DMS114 treated with DMSO at 0.1 percent for 48 hours (cell line): ENCODE measurements at regions not wholly inside any gene's neighbourhood (a gene's known extent, or its start where the extent isn't known, plus 50 kb on each side); places are given as distances from the start of the nearest gene placed in this dataset.

Experiments
- DNase-seq: peaks from one replicate; lab custom pipeline; 2025; ENCODE audit not compliant: unreplicated experiment; lab: John Stamatoyannopoulos, UW

- no peak for DNase-seq
Observed at GRCh38 chr3:55244247-55244646, 242.9 kb downstream of the WNT5A start.

- no peak for DNase-seq
Observed at GRCh38 chr3:55243678-55244077, 243.4 kb downstream of the WNT5A start.

- DNase-seq: no peak
Observed at GRCh38 chr3:55242921-55243320, 244.2 kb downstream of the WNT5A start.

- DNase-seq: no peak
Observed at GRCh38 chr3:55241098-55241497, 246.0 kb downstream of the WNT5A start.

DNA sequence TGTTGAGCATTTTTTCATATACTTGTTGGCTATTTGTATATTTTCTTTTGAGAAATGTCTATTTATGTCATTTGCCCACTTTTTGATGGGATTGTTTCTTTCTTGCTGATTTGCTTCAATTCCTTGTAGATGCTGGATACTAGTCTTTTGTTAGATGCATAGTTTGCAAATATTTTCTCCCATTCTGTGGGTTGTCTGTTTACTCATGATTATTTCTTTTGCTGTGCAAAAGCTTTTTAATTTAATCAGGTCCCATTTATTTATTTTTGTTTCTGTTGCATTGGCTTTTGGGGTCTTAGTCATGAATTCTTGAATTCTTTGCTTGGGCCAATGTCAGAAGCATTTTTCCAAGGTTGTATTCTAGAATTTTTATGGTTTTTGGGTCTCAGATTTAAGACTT lies 251.7 kb downstream of the WNT5A start:
- DNase-seq: no peak

- no peak for DNase-seq
Observed at GRCh38 chr3:55226696-55227095, 260.4 kb downstream of the WNT5A start.

DNA sequence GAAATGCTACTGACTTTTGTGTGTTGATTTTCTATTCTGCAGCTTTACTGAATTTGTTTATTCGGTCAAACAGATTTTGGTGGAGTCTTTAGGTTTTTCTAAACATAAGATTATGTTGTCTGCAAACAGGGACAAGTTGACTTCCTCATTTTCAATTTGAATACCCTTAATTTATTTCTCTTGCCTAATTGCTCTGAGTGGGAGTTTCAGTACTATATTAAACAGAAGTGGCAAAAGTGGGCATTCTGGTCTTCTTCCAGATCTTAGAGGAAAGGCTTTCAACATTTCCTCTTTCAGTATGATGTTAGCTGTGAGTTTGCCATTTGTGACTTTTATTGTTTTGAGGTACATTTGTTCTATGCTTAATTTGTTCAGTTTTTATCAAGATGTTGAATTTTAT lies 268.5 kb downstream of the WNT5A start:
- no peak for DNase-seq

DNA sequence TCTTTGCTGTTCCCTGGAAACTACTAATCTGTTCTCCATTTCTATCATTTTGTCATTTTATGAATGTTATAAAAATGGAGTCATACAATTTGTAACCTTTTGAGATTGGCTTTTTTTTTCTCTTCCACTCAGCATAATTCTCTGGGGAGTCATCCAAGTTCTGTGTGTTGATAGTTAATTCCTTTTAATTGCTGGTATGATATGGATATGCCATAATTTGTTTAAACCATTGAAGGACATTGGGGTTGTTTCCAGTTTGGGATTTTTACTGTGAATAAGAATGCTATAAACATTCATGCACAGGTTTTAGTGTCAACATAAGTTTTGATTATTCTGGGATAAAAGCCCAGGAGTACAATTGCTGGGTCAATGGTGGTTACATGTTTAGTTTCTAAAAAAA lies 279.4 kb downstream of the WNT5A start:
- DNase-seq: no peak

DNA sequence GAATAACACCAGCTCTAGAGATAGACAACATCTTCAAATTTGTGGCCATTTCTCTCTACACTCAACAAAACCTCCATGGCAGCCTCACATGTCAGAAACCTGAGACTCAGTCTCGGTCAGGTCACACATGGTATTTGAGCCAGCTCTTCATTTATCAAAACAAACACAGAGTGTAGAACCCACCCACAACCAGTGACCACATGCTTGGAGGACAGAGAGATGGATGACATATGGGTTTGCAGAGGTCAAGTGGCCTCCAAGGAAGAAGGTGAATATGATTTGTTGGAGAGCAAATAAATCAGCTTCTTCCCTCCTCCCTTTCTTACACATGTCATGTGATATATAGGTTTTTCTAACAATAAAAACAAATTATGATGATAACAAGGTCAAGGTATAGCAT lies 278.1 kb upstream of the LRTM1 start:
- DNase-seq: no peak

DNA sequence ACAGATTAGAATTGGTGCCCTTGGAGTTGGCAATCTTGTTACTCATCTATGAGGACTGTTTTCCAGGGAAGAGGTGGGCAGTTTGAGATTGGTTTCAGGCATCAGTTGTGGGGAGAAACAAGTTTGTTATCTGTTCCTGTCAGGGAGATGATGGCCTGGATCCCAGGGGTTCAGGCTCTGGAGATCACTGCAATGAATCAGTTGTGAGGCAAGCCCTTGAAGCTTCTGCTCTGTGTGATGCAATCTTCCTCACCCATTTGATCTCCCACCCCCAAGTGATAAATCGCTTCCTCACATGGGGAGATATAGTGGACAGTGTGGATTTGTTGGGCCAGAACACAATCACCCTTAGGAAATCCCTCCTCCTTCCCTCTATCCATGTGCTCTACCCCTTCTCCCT lies 276.6 kb upstream of the LRTM1 start:
- no peak for DNase-seq

DNA sequence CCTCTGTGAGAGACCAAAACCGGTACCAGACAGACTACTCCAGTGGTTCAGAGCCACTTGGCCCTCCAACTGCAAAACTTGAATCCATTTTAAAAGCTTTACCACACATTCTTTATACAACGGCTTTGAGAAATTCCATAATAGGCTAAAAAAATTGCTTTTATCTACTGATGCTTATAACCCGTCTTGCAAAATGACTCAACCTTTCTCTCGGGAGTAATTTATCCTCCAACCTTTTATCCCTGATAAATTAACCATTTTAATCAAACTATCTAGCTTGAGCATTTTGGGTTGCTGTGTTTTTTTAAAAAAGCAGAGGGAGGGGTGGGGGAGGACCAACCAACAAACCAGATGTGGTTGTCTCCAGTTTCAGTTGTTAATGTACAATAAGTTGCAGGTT lies 275.7 kb upstream of the LRTM1 start:
- no peak for DNase-seq

DNA sequence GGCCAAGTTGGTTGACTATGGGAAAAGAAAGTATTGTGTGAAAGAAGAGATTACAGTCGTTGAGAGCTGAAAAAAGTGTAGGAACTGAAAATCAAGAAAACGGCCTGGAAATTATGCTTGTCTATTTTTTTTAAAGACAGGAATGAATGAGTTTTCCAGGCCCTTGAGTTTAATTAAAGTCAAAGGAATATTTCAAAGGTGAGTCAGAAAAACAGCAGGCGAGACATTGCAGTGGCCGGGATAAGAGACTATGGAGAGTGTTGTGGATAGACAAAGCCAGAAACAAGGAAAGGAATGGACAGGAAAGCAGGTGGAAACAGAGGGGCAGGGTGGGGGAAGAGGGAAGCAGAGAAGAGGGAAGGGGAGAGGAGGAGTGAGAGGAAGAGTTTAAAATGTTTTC lies 275.1 kb upstream of the LRTM1 start:
- no peak for DNase-seq

GRCh38 chr3:55202326-55202725 lies 274.5 kb upstream of the LRTM1 start:
- DNase-seq: no peak

DNA sequence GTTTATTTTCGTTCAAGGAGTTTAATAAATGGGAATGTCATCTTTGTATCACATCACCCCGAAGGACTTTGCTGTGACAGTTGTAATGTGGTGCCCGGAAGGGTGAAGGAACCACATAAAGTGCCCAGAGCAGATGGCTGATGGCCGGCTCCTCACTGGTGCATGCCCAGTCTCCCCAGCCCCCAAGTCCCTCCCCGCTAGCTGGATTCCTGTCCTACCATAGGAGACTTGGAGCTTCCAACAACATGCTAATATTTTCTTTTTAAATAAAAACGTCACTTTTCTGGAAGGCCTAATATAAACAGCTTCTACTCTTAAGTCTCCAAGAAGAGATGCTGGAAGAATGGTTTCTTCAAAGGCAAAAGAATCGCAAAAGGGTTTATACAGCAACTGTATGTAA lies 273.9 kb upstream of the LRTM1 start:
- no peak for DNase-seq

DNA sequence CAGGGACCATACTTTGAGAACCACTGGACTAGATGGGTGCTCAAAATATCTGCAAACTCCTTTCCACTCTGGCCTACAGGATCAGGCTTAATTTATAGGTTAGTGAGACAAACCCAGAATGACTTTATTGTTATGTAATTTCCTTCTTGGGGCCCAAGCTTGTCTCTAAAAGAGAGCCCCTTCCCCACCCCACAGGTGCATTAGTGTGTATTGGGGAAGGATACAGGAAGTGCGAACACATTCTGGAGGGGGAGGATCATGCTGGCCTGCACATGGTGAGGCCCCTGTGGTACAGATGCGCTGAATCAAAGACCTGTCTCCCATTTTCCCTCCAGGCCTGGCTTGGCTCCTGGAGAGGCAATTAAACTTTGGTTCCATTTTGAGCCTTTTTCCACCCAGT lies 273.0 kb upstream of the LRTM1 start:
- DNase-seq: no peak

DNA sequence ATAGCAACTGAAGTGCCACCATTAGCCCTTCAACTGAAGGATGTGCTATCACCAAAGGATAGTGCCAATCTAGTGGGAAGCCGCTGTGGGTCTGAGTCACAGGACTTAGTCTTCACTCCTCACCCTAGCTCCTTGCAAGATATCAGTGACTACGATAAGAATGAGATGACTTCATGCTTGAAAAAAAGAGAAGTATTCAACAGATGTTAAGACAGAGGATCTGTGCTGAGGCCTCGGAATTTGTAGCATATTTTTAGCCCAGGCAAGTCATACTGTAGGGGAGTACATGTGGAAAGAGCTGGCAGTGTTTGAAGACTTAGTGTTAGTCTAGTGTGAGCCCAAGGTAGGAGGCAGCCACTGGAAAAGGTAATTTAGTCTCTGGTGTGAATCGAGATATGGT lies 270.7 kb upstream of the LRTM1 start:
- no peak for DNase-seq

DNA sequence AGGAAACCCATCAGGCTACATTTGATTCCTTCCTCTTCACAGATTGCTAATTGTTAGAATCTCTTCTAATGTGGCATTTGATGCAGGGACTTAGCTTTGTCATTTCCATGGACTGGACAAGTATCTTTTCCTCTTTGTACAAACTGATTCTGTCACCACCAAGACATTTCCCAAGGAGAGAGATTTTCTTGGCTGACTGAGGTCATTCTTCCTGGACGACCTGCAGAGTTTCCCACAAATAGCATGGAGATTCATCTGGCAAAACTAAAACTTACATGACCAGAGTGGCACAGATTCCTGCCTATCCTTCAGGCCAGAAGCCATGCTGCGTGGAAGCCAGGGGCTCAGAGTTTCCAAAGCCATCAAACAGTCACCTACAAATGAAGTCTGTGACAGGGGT lies 269.2 kb upstream of the LRTM1 start:
- no peak for DNase-seq

GRCh38 chr3:55196495-55196894 lies 268.6 kb upstream of the LRTM1 start:
- no peak for DNase-seq

GRCh38 chr3:55194376-55194775 lies 266.5 kb upstream of the LRTM1 start:
- DNase-seq: no peak

GRCh38 chr3:55191911-55192775 lies 264.3 kb upstream of the LRTM1 start:
- DNase-seq: no peak

DNA sequence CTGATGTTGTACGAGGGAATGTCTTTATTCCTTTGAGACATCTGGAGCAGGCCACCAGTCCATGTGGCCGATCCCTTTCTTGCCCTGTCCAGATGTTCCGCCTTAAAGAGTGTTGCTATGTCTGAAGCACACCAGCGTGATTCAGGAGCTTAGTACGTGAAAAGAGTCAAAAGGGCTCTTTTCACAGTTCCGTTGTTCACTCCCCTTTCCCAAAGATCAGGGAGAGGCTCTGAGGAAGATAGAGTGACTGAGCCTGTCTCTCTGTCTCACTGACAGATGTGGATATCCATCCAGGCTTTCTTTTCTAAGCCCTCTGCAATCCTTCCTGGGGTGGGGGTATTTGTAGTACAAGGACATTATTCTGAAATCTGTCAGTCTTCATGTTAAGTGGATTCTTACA lies 262.5 kb upstream of the LRTM1 start:
- DNase-seq: no peak

- no peak for DNase-seq
Observed at GRCh38 chr3:55189359-55189801, 261.5 kb upstream of the LRTM1 start.

DNA sequence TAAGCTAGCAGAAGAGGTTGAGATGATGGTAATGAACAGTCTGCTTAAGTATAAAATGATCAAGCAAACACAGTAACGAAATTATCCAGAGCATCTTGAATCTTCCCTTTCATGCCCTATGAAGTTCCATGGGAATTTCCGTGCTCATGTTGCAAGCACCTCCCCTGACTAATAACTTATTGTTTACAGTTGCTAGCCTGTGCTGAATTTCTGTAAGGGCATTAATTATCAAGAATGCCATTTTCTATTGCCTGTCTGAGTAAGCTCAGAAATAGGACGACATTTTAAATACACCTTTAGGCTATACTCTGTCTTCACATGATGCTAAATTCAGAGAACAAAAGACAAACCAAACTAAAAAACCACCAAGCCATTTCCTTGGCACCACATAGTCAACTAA lies 257.5 kb upstream of the LRTM1 start:
- DNase-seq: no peak
